Superior temporal gyrus (tissue), 1 donor: ENCODE measurements at regions not wholly inside any gene's neighbourhood (a gene's known extent, or its start where the extent isn't known, plus 50 kb on each side); places are given as distances from the start of the nearest gene placed in this dataset.

Source experiments
- DNase-seq: peaks from one replicate; pipeline ENCODE4 v3.0.0-alpha.2; 2016; ENCODE audit errors: extremely low spot score

- DNase-seq = no peak
These were observed 423.9 kb downstream of the DMRT2 start for GRCh38 chr9:1473956-1474634.

- DNase-seq = no peak
These were observed 424.5 kb downstream of the DMRT2 start for GRCh38 chr9:1474671-1475070.

DNA sequence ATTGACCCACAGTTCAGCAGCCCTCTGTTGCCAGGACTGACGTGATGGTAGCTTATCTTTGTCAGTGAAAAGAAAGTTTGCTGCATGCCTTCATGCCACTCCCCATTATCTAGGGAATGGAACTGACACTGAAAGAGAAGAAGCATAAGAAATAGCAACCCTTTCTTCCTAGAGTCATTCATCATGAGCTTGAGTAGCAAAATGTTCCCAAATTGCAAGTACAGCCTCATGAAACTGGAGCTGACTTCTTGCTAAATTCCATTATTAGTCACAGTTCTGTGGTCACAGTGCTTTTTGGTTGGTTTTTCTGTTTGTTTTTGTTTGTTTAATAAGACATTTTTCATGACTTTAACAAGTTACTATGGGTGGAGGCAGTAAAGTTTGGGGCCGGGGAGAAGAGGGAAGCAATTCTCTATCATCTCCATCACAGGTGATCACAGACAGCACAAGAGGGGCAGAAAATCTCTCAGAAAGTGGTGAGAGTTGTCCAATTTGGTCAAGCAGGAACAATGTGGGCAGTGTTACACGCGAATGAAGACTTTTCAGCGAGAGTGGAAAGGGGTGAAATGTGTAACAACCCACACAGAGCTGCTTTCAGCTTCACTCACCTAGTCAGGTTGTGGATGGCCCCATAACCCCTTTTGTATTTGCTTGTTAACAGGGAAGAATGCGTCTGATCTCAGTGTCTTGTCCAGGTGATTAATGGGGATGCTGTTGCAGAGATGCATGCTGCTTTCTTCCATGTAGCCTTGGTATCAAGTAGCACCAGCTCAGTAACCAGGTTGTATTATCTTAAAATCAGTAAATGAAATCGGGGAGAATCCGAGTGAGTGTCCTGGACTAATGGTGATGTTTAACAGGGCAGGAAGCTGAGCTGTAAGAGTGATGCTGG, 440.4 kb downstream of the DMRT2 start:
- DNase-seq = no peak

- DNase-seq = no peak
These were observed 442.0 kb downstream of the DMRT2 start for GRCh38 chr9:1492156-1492555.

DNA sequence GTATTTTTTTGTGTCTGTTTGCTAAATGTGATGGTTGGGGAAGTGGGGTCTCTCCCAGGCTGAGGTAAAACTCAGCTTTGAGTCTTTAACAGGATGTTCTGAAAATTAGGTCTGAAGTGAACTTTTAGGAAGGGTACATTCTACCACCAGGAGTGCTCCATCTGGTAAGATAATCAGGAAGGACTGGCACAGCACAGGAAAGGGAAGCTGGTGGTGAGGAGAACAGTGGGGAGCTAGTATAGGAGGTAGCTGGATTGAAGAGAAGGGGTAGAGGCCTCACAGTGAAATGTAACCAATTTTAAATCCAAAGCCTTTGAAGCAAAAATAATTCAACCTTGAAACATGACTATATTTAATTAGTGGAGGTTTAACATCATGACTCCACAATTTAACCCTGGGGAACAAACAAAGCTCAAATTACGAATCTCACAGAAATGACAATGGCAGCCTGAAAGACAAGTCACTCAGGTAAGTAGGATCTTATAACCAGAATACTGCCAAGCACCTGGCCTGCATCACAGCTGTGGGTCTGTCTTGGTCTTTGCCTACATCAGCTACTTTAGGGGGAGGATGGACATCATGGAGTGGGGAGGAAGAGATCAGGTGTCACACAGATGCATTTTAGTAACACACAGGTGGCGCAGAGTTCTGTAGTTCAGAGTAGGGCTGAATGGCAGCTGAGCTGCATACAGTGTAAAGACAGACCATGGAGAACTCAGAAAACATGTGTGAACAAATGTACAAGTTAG, 445.3 kb downstream of the DMRT2 start:
- no peak for DNase-seq

DNA sequence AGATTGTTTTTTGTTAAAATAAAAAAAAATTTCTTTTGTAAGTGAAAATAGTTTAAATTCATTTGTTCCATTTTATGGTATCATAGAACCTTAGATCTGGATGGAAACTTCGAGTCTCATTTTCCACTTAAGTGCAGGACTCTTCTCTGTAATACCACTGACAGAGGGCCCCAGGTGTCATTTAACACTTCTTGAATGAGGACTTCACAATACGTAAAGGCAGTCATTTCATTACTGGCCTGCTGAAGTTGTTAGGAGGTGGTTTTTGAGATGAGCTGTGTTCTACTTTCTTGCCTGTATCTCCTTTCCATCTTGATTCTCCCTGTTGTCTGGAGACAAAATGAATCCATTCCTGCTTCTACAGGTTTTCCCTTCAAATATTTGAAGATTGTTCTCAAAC, 455.3 kb downstream of the DMRT2 start:
- DNase-seq = no peak

GRCh38 chr9:1510712-1511111, 460.6 kb downstream of the DMRT2 start:
- DNase-seq = no peak

DNA sequence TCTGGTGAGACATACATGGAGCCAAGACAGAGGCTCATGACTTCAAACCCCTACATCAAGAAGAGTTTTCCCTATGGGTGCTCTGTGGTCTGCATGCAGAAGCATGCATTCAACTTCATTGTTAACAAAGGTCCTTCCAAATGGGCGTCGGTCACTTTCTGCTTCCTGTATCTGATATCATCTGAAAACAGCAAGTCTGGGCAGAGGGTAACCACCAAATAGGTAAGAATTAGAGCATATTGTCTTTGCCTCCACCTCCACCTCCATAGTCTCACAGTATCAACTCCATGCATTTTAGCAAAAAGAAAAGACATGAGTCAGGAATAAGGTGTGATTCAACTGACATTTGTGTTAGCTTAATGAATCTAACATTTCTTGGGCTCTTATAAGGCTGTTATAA, 462.9 kb downstream of the DMRT2 start:
- no peak for DNase-seq

- DNase-seq = no peak
These were observed 464.1 kb downstream of the DMRT2 start for GRCh38 chr9:1514250-1514649.

DNA sequence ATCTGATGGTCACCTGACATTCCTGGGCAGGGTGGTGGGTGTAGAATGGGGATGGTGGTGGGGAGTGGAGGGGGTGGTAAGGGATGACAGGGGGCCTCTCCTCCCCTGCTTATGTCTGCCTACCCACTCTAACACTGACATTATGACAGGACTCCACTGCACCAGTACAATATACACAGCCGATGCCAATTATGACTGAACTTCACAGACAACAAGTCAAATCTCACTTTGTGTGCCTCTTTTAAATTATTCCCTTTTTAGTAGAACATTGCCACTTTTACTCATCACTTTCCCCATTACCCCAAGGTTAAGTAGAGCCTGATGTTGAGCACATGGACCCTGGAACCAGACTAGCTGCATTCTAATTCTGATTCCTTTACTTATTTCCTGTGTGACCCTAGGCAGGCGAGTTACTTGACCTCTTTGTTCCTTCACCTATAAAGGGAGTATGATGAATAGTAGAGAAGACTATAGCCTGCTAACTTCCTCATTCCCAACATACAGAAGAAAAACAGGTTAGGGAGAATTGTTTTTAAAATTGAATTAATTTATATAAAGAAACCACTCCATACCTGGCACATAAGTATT, 464.7 kb downstream of the DMRT2 start:
- no peak for DNase-seq

- DNase-seq = no peak
These were observed 465.4 kb downstream of the DMRT2 start for GRCh38 chr9:1515557-1515956.

GRCh38 chr9:1521547-1521946, 471.4 kb downstream of the DMRT2 start:
- DNase-seq = no peak

GRCh38 chr9:1522219-1522767, 472.1 kb downstream of the DMRT2 start:
- DNase-seq = no peak

- no peak for DNase-seq
These were observed 478.3 kb downstream of the DMRT2 start for GRCh38 chr9:1528456-1528855.

DNA sequence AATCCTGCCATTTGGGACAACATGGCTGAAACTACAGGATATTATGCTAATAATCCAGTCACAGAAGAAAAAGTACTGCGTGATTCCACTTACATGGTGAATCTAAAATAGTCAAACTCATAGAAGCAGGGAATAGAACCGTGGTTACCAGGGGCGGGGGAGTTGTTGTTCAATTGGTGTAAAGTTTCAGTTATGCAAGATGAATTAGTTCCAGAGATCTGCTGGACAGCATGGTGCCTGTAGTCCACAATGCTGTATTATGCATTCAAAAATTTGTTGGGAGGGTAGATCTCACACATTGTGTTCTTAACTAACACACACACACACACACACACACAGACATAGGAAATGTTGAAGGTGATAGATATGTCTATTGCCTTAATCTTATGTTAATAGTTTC, 480.5 kb downstream of the DMRT2 start:
- DNase-seq = no peak

DNA sequence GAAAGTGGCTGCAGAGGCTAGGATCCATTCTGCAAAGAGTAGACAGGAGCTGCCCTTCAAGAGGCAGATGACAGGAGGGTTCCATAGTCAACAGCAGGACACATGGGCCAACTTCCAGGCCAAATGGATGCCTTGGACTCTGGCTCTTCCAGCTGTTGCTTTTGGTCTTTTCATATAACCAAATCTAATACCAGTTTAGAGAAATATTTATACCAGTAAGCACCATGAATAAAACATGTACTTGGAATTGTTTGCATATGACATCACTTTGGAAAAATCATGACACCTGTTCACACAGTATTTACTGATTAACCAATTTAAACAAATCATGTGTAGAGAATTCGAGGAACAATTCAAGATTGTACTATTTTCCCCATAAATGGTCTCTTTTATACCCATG, 481.3 kb downstream of the DMRT2 start:
- DNase-seq = no peak

GRCh38 chr9:1532171-1532570, 482.0 kb downstream of the DMRT2 start:
- DNase-seq = no peak

- DNase-seq = no peak
These were observed 480.1 kb upstream of the SMARCA2 start for GRCh38 chr9:1535051-1535450.

DNA sequence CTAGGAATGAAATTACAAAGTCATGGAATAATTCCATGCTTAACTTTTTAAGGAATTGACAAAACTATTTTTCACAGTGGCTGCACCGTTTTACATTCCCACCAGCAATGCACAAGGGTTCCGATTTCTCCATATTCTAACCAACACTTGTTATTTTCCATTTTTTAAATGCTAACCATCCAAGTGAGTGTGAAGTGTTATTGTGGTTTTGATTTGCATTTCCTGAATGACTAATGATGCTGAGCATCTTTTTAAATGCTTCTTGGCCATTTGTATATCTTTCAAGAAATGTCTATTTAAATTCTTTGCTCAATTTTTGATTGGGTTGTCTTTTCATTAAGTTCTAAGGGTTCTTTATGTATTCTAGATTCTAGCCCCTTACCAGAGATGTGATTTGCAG, 479.5 kb upstream of the SMARCA2 start:
- no peak for DNase-seq

DNA sequence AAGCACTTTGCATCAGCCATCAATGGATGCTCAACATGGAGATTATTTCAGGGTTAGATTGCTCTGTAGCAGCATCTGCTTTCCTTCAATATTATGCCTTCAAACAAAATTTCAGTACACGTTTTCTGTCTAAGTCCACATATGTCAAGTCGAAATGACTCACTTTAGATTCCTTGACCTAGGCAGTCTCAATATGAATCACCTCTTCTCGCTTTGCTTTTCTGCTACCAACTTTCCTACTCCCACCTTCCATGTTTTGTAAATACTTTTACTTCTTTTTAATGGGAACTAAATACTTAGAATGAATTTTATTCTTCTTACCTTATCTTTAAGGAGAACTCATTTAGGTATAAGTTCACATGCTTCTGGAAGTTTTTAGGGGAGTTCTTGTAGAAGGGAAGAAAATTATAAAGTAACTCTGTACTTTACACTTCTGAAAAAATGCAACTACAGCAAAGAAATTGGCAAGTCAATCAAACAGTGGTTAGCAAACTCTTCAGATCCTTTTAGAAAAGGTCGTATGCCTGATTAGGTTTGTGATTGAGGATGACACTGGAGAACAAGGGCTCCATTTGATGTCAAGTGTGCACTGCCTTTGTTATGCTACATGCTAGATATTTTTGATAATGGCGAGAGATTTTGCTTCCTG, 478.5 kb upstream of the SMARCA2 start:
- DNase-seq = no peak

DNA sequence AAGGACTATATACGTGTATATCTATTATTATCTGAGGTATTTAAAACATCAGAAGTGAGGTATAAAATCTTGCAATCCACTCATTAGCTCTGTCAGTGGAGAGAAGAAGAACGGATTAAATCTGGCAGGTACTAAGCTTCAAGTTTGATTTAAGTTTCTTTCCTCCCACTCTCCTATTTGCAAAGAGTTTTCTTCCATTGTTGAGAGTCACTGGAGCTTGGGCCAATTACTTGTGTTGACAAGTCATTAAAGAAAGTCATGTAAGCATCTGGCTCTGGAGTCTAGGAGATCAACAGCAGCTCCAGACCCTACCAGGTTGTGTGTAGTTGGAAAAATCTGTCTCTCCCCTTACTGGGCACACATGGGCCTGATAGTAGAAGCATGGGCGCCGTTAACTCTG, 476.8 kb upstream of the SMARCA2 start:
- no peak for DNase-seq
